ENCODE measurements at regions not wholly inside any gene's neighbourhood (a gene's known extent, or its start where the extent isn't known, plus 50 kb on each side); places are given as distances from the start of the nearest gene placed in this dataset.

- DNase-seq (no peak), ATAC-seq (no peak)
- Histone ChIP-seq H3K36me3 (no peaks in the 10 kb centered on the region), H3K9me3 (no peaks in the 10 kb centered on the region), H3K27me3 (no peaks in the 10 kb centered on the region), H3K27ac (no peak overlapping the region), H3K4me3 (no peak overlapping the region), H3K4me1 (no peaks in the 10 kb centered on the region)
- intact Hi-C loops (cut with DNase I) = no loop called here
- no peak for TF ChIP-seq CTCF (IDR thresholded peaks at IDR 0.05)
- no peak for TF ChIP-seq POLR2A (IDR thresholded peaks at IDR 0.05)
- WGBS (ENCODE audit: insufficient coverage, low coverage, low lambda C conversion rate, missing lambda C conversion rate) = 75% methylated on average over 1 of the region's 1 CpG
These were observed 57.1 kb downstream of the HLA-A start for GRCh38 chr6:29999416-29999815.

GRCh38 chr6:30000156-30000791 lies 57.9 kb downstream of the HLA-A start:
- Histone ChIP-seq H3K9me3 (no peaks in the 10 kb centered on the region), H3K4me1 (no peaks in the 10 kb centered on the region), H3K27ac (no peak overlapping the region), H3K27me3 (no peaks in the 10 kb centered on the region), H3K36me3 (no peaks in the 10 kb centered on the region), H3K4me3 (no peak overlapping the region)
- intact Hi-C loops (cut with DNase I) = no loop called here
- no peak for ATAC-seq
- TF ChIP-seq POLR2A (IDR thresholded peaks at IDR 0.05) (no peak), CTCF (IDR thresholded peaks at IDR 0.05) (no peak)
- 78% methylated on average over 4 of the region's 9 CpGs for WGBS (ENCODE audit: insufficient coverage, low coverage, low lambda C conversion rate, missing lambda C conversion rate)
- DNase-seq = no peak

DNA sequence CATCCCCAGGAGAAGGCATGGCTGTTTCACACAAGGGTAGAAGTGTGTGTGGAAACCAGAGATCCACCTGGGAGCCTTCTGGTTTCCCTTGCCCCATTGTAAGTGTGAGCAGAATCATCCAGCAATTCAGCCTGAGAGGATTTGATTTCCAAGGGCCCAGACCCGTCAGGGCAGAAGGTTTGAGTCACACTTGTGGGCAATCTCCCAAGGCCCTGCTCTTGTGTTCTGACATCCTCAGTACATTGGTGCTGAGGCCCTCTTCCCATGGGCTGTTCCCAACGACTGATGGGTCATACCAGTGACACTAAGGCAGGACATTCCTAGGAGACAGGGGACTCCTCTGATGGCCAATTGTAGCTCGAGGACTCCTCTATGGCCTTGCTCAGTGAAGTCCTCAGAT lies 58.2 kb upstream of the POLR1H start:
- ATAC-seq (no peak), DNase-seq (no peak)
- no CpG with 5 or more reads among the region's 3 CpGs for WGBS (ENCODE audit: insufficient coverage, low coverage, low lambda C conversion rate, missing lambda C conversion rate)
- no peaks in the 10 kb centered on the region for H3K36me3 ChIP-seq
- no peak for TF ChIP-seq CTCF (IDR thresholded peaks at IDR 0.05)
- no peak for TF ChIP-seq POLR2A (IDR thresholded peaks at IDR 0.05)
- intact Hi-C loops (cut with DNase I) = no loop called here
- no peaks in the 10 kb centered on the region for H3K27me3 ChIP-seq
- H3K4me1 ChIP-seq = peaks cover 0 to 17% (median 4%) of the 10 kb centered on the region in 4 donors
- H3K9me3 ChIP-seq = no peaks in the 10 kb centered on the region
- H3K4me3 ChIP-seq = no peak overlapping the region
- no peak overlapping the region for H3K27ac ChIP-seq

- H3K9me3 ChIP-seq = no peaks in the 10 kb centered on the region
- H3K4me1 ChIP-seq = peaks cover 0 to 17% (median 4%) of the 10 kb centered on the region in 4 donors
- no peaks in the 10 kb centered on the region for H3K36me3 ChIP-seq
- TF ChIP-seq CTCF (IDR thresholded peaks at IDR 0.05) = no peak
- TF ChIP-seq POLR2A (IDR thresholded peaks at IDR 0.05) = no peak
- H3K27me3 ChIP-seq = no peaks in the 10 kb centered on the region
- no peak for ATAC-seq
- H3K4me3 ChIP-seq = no peak overlapping the region
- intact Hi-C loops (cut with DNase I) = no loop called here
- H3K27ac ChIP-seq = no peak overlapping the region
- WGBS (ENCODE audit: insufficient coverage, low coverage, low lambda C conversion rate, missing lambda C conversion rate) = 96% methylated on average over 3 of the region's 3 CpGs
- DNase-seq = no peak
These were observed 55.6 kb upstream of the POLR1H start for GRCh38 chr6:30005482-30005881.

Data from right lobe of liver (tissue), 6 donors.